SK-N-SH (cell line): ENCODE measurements at regions not wholly inside any gene's neighbourhood (a gene's known extent, or its start where the extent isn't known, plus 50 kb on each side); places are given as distances from the start of the nearest gene placed in this dataset.

Source experiments
- CTCF ChIA-PET: fragments of 300-600, 350-600 bp; formaldehyde crosslinking; extraction: SDS; loops from one replicate; lab custom pipeline; 2021; lab: Yijun Ruan, JAX
- POLR2A ChIA-PET: fragments of 350-600 bp; sonication (Branson Sonifier 250); formaldehyde crosslinking; extraction: SDS; loops from one replicate; lab custom pipeline; 2020; ENCODE audit warnings: antibody characterized with exemption, inconsistent platforms; lab: Yijun Ruan, JAX
- DNase-seq: peaks from one replicate; pipeline ENCODE4 v3.0.0; 2012
- H2AFZ ChIP-seq: fragments of 200-600 bp; sonication (generic); 2 replicates; pipeline ENCODE4 v1.8.1; 2016; ENCODE audit warnings: antibody characterized with exemption, mild to moderate bottlenecking, low read depth
- H3F3A ChIP-seq: fragments of 200-600 bp; sonication (generic); replicated peaks from 2 replicates; pipeline ENCODE3; 2016; ENCODE audit warnings: antibody characterized with exemption, mild to moderate bottlenecking; ENCODE audit not compliant: insufficient read depth
- H3K27ac ChIP-seq, 2 experiments: fragments of 200-500 bp in 1 of 2; fragments of 200-600 bp in 1 of 2; sonication (Bioruptor generic) in 1 of 2; sonication (generic), shearing (Covaris generic) in 1 of 2; 2 replicates each; pipeline versions ENCODE4 v1.5.1 to v1.6.1; 2014 to 2016; ENCODE audit warnings: low read depth in 2 of 2, inconsistent platforms in 1 of 2, low read length in 1 of 2, mild to moderate bottlenecking in 1 of 2, mixed read lengths in 1 of 2
- H3K27me3 ChIP-seq: fragments of 200-600 bp; sonication (generic), shearing (Covaris generic); 2 replicates; pipeline ENCODE4 v1.6.1; 2016; ENCODE audit warnings: mixed run types; ENCODE audit not compliant: insufficient read depth
- H3K36me3 ChIP-seq, 2 experiments: fragments of 200-500 bp in 1 of 2; fragments of 200-600 bp in 1 of 2; sonication (Bioruptor generic) in 1 of 2; sonication (generic) in 1 of 2; replicated peaks in 1 of 2; 2 replicates each; pipeline versions ENCODE3 to v1.5.1; 2014 to 2016; ENCODE audit warnings: low read length in 1 of 2, mild to moderate bottlenecking in 1 of 2; ENCODE audit not compliant: insufficient read depth in 2 of 2, control insufficient read depth in 1 of 2
- H3K4me1 ChIP-seq, 2 experiments: fragments of 200-500 bp in 1 of 2; fragments of 200-600 bp in 1 of 2; sonication (Bioruptor generic) in 1 of 2; sonication (generic), shearing (Covaris generic) in 1 of 2; 2 replicates each; pipeline versions ENCODE4 v1.5.1 to v1.6.1; 2014 to 2016; ENCODE audit warnings: low read depth in 1 of 2, low read length in 1 of 2, mixed run types in 1 of 2; ENCODE audit not compliant: insufficient read depth in 2 of 2, control insufficient read depth in 1 of 2
- H3K4me2 ChIP-seq: fragments of 200-600 bp; sonication (generic), shearing (Covaris generic); 2 replicates; pipeline ENCODE4 v1.6.1; 2017; ENCODE audit warnings: mixed run types
- H3K4me3 ChIP-seq, 2 experiments: fragments of 200-500 bp in 1 of 2; fragments of 200-600 bp in 1 of 2; sonication (Bioruptor generic) in 1 of 2; sonication (generic), shearing (Covaris generic) in 1 of 2; 2 replicates each; pipeline versions ENCODE4 v1.5.1 to v1.8.1; 2014 to 2016; ENCODE audit warnings: low read depth in 2 of 2, inconsistent platforms in 1 of 2, low read length in 1 of 2, mild to moderate bottlenecking in 1 of 2, mixed read lengths in 1 of 2, moderate library complexity in 1 of 2
- H3K79me2 ChIP-seq: fragments of 200-600 bp; sonication (generic); 2 replicates; pipeline ENCODE4 v1.8.1; 2017; ENCODE audit warnings: mild to moderate bottlenecking; ENCODE audit not compliant: insufficient read depth
- H3K9ac ChIP-seq: fragments of 200-600 bp; sonication (generic); 2 replicates; pipeline ENCODE4 v1.6.1; 2017; ENCODE audit warnings: mixed run types
- H3K9me2 ChIP-seq: fragments of 200-600 bp; sonication (generic); 2 replicates; pipeline ENCODE4 v1.6.1; 2017; ENCODE audit warnings: mixed run types
- H3K9me3 ChIP-seq: fragments of 200-600 bp; sonication (generic); 2 replicates; pipeline ENCODE4 v1.6.1; 2017; ENCODE audit warnings: mixed run types, mild to moderate bottlenecking, moderate library complexity
- H4K20me1 ChIP-seq: fragments of 200-600 bp; sonication (generic); 2 replicates; pipeline ENCODE4 v1.6.1; 2017; ENCODE audit warnings: mild to moderate bottlenecking, mixed run types; ENCODE audit not compliant: insufficient read depth
- CHD2 ChIP-seq: fragments of 150-350 bp; IDR thresholded peaks from 2 replicates; pipeline ENCODE4 v1.6.1; 2018; ENCODE audit warnings: low read length; ENCODE audit not compliant: partially characterized antibody
- ELF1 ChIP-seq: IDR thresholded peaks from 2 replicates; pipeline ENCODE4 v1.4.0; 2012
- FOXJ3 ChIP-seq: sonication (generic); formaldehyde crosslinking; IDR thresholded peaks from 2 replicates; pipeline ENCODE4 v1.5.1; 2020; ENCODE audit warnings: mild to moderate bottlenecking, missing genetic modification reagents
- GATA2 ChIP-seq: sonication (generic); formaldehyde crosslinking; IDR thresholded peaks from 2 replicates; pipeline ENCODE4 v1.5.0; 2020; ENCODE audit warnings: mild to moderate bottlenecking, missing genetic modification reagents
- JUND ChIP-seq: IDR thresholded peaks from 2 replicates; pipeline ENCODE4 v1.4.0; 2012
- MXI1 ChIP-seq: IDR thresholded peaks from 2 replicates; pipeline ENCODE4 v1.6.1; 2012; ENCODE audit warnings: mild to moderate bottlenecking, low read depth, low read length, improper control_type of control experiment
- RFX5 ChIP-seq: IDR thresholded peaks from 2 replicates; pipeline ENCODE4 v1.6.1; 2012; ENCODE audit warnings: mild to moderate bottlenecking, improper control_type of control experiment, low read length
- SIN3A ChIP-seq: IDR thresholded peaks from 2 replicates; pipeline ENCODE4 v1.6.1; 2012; ENCODE audit warnings: low read depth, mild to moderate bottlenecking, low read length, moderate library complexity, borderline replicate concordance
- TEAD4 ChIP-seq: IDR thresholded peaks from 2 replicates; pipeline ENCODE4 v1.4.0; 2012; ENCODE audit warnings: mild to moderate bottlenecking, borderline replicate concordance; ENCODE audit not compliant: insufficient read depth
- YY1 ChIP-seq: IDR thresholded peaks from 2 replicates; pipeline ENCODE4 v1.4.0; 2012; ENCODE audit warnings: low read depth, mild to moderate bottlenecking
- WGBS: methylation state at CpG from one replicate; pipeline ENCODE4 v1.1.6; 2017; ENCODE audit warnings: low lambda C conversion rate; 5-methylcytosine and 5-hydroxymethylcytosine counted together
- TF ChIP-seq, protein P1 (sequence below): IDR thresholded peaks from 2 replicates; pipeline ENCODE4 v1.4.0; 2012; ENCODE audit warnings: low read depth, borderline replicate concordance
- TF ChIP-seq, protein P2 (sequence below): IDR thresholded peaks from 2 replicates; pipeline ENCODE4 v1.4.0; 2012; ENCODE audit warnings: low read depth

DNA sequence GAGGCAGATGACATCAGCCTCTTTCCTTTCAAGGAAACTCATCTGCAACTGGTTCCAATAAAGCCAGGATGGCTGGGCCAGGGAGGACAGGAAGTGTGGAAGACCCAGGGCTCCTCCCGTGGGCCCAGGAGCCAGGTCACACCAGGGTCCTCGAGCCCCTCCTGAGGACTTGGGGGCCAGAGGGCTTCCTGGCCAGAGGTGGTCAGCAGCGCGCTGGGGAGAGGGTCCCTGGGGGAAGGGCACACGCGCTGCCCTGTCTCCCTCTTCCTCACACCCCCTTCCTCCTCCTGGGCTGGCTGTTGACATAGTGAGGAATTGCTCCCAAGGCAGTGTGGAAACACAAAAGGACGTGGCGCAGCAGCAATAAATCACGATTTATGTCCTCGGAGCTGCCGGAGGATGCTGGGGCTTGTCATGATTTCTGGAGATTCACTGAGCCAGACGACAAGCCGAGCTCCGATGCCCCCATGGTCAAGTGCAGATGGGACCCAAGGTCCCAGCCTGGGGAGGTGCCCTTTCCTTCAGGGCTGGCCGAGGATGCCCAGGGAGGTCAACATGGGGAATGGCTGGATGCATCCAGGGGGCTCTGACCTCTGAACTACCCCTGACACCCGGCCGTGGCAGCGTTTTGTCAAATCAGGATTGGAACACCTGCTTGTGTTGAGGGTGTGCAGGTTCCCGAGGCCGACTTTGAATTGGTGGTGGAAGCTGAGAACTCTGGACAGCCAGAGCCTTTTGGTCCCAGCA is 152.6 kb downstream of the IRF8 start:
- no peak for TF ChIP-seq RFX5
- TF ChIP-seq, all 33 proteins: peak for 0
- Histone ChIP-seq H3K9me2 (no peaks in the 10 kb centered on the region), H3K9me3 (no peaks in the 10 kb centered on the region), H3K36me3 (no peaks in the 10 kb centered on the region), H2AFZ (no peak overlapping the region), H3K4me2 (no peak overlapping the region), H3K4me3 (no peak overlapping the region), H3F3A (no peaks in the 10 kb centered on the region), H3K9ac (no peak overlapping the region), H4K20me1 (no peaks in the 10 kb centered on the region), H3K27ac (no peak overlapping the region), H3K4me1 (no peaks in the 10 kb centered on the region), H3K79me2 (no peaks in the 10 kb centered on the region), H3K27me3 (peaks cover 79% of the 10 kb centered on the region)
- no peak for DNase-seq
- ChIA-PET POLR2A (no interaction called here), CTCF (interaction anchor here (1.3 kb wide), 2 partner anchors 466 to 469 kb away, joined by 3 to 5 read pairs; no protein-coding TSS in a partner anchor)
- 5% methylated on average over 8 of the region's 20 CpGs for WGBS

DNA sequence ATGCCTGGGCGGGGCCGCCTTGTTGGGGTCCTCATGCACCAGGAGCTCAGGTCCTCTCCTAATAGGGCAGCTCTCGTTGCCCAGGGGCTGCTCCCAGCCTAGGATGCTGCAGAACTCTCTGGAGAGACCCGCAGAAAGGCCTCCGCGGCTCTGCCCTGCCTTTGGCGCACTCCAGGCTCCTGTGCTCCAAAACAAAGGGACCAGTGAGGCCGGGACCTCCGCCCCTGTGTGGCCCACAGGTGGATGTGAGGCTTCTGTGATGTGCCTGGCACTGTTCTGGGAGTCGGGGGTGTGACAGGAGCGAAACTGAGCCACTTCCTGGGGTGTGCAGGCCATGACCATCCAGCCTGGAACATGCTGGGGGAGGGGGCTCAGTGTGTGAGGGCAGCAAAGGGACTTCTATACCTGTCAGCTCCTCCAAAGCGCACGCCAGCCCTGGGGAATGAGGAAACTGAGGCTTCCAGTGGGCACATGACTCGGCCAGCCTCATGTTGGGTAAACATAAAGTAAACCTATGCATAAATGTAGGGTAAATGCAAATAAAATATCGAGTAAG is 153.2 kb downstream of the IRF8 start:
- Histone ChIP-seq H3K9ac (no peak overlapping the region), H3K27me3 (peaks cover 74% of the 10 kb centered on the region), H3K27ac (no peak overlapping the region), H3K4me3 (no peak overlapping the region), H3F3A (no peaks in the 10 kb centered on the region), H3K4me2 (no peak overlapping the region), H4K20me1 (no peaks in the 10 kb centered on the region), H3K9me3 (no peaks in the 10 kb centered on the region), H3K9me2 (no peaks in the 10 kb centered on the region), H3K36me3 (no peaks in the 10 kb centered on the region), H3K4me1 (no peaks in the 10 kb centered on the region), H3K79me2 (no peaks in the 10 kb centered on the region), H2AFZ (no peak overlapping the region)
- TF ChIP-seq GATA2 (CRISPR knock-in tag): no peak
- DNase-seq: no peak
- CTCF ChIA-PET: interaction anchor here (1.3 kb wide), 2 partner anchors 465 to 468 kb away, joined by 3 to 5 read pairs; no protein-coding TSS in a partner anchor
- WGBS: 0% methylated on average over 12 of the region's 15 CpGs
- POLR2A ChIA-PET: no interaction called here

DNA sequence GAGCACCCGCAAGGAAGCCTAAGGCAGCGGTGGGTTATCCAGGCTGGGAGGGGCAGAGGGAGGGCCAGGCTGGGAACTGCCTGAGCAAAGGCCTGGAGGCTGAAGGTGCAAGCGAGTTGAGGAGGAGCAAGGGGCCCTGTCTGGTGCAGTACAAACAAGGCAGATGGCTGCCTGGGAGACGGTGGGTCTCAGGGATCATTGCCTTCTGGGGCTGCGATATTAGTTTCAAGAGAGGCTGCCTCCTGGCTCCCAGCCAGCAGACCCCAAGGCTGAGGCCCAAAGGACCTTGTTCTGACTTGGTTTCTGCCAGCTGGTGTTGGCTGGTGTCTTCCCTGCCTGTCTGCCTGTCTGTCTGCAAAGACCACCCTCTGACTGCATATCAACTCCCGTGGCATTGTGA is 154.0 kb downstream of the IRF8 start:
- H3K4me2 ChIP-seq: no peak overlapping the region
- H3K4me1 ChIP-seq: no peaks in the 10 kb centered on the region
- H3K9me3 ChIP-seq: no peaks in the 10 kb centered on the region
- CTCF ChIA-PET: interaction anchor here (1.0 kb wide), 1 partner anchor 56 kb away, joined by 3 read pairs; no protein-coding TSS in a partner anchor
- no peak overlapping the region for H3K27ac ChIP-seq
- H3K9me2 ChIP-seq: no peaks in the 10 kb centered on the region
- DNase-seq: no peak
- no peaks in the 10 kb centered on the region for H3K36me3 ChIP-seq
- H3K4me3 ChIP-seq: no peak overlapping the region
- H3K27me3 ChIP-seq: peaks cover 67% of the 10 kb centered on the region
- no peaks in the 10 kb centered on the region for H3F3A ChIP-seq
- POLR2A ChIA-PET: no interaction called here
- H3K9ac ChIP-seq: no peak overlapping the region
- WGBS: 8% methylated on average over 6 of the region's 6 CpGs
- no peaks in the 10 kb centered on the region for H3K79me2 ChIP-seq
- H2AFZ ChIP-seq: no peak overlapping the region
- H4K20me1 ChIP-seq: no peaks in the 10 kb centered on the region
- TF ChIP-seq TEAD4 (no peak), SIN3A (no peak), FOXJ3 (CRISPR knock-in tag) (no peak), MXI1 (no peak), CHD2 (no peak), YY1 (no peak), JUND (no peak), RFX5 (no peak), ELF1 (no peak)
- TF ChIP-seq, protein P1, sequence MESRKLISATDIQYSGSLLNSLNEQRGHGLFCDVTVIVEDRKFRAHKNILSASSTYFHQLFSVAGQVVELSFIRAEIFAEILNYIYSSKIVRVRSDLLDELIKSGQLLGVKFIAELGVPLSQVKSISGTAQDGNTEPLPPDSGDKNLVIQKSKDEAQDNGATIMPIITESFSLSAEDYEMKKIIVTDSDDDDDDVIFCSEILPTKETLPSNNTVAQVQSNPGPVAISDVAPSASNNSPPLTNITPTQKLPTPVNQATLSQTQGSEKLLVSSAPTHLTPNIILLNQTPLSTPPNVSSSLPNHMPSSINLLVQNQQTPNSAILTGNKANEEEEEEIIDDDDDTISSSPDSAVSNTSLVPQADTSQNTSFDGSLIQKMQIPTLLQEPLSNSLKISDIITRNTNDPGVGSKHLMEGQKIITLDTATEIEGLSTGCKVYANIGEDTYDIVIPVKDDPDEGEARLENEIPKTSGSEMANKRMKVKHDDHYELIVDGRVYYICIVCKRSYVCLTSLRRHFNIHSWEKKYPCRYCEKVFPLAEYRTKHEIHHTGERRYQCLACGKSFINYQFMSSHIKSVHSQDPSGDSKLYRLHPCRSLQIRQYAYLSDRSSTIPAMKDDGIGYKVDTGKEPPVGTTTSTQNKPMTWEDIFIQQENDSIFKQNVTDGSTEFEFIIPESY: no peak
- TF ChIP-seq, protein P2, sequence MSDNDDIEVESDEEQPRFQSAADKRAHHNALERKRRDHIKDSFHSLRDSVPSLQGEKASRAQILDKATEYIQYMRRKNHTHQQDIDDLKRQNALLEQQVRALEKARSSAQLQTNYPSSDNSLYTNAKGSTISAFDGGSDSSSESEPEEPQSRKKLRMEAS: no peak
- TF ChIP-seq, all 33 proteins: peak for 0
